ENCODE measurements at regions not wholly inside any gene's neighbourhood (a gene's known extent, or its start where the extent isn't known, plus 50 kb on each side); places are given as distances from the start of the nearest gene placed in this dataset.

- no peaks in the 10 kb centered on the region for H3K27me3 Mint-ChIP-seq
Observed at GRCh38 chr22:17272511-17272991, 53.3 kb upstream of the ADA2 start.

GRCh38 chr22:17271711-17272451 is 52.6 kb upstream of the ADA2 start:
- no peaks in the 10 kb centered on the region for H3K9me3 Mint-ChIP-seq
- H3K36me3 Mint-ChIP-seq, result no peaks in the 10 kb centered on the region
- no peak for ATAC-seq (replicated peaks in 1 of 4)
- H3K36me3 ChIP-seq (ENCODE audit: control insufficient read depth in 2 of 2, extremely low read depth in 1 of 2, insufficient read depth in 1 of 2, low read length in 1 of 2), result no peaks in the 10 kb centered on the region
- 80% methylated on average over 2 of the region's 8 CpGs for WGBS (ENCODE audit: insufficient coverage)
- POLR2A ChIA-PET, result no interaction called here
- no peaks in the 10 kb centered on the region for H3K27me3 Mint-ChIP-seq
- no peaks in the 10 kb centered on the region for H3K27me3 ChIP-seq (replicated peaks in 1 of 2; ENCODE audit: control insufficient read depth in 2 of 2, extremely low read depth in 1 of 2, insufficient read depth in 2 of 2, low read length in 1 of 2)
- DNase-seq, result no peak
- H3K9me3 ChIP-seq, result no peaks in the 10 kb centered on the region
- H3K4me1 Mint-ChIP-seq, result peaks cover 9 to 24% (median 22%) of the 10 kb centered on the region in 3 donors
- CTCF ChIA-PET, result no interaction called here
- H3K27ac Mint-ChIP-seq, result no peak overlapping the region
- no peak overlapping the region for H3K4me3 Mint-ChIP-seq
- peaks cover 6 to 20% of the 10 kb centered on the region in 2 experiments for H3K4me1 ChIP-seq (ENCODE audit: control insufficient read depth in 1 of 2, extremely low read depth in 1 of 2, insufficient read depth in 2 of 2, low read length in 2 of 2)
- H3K27ac ChIP-seq (ENCODE audit: low read length), result no peak overlapping the region
- no peak overlapping the region for H3K4me3 ChIP-seq (ENCODE audit: control insufficient read depth in 1 of 2, extremely low read depth in 1 of 2, low read length in 1 of 2)

More at GRCh38 chr22:17272511-17272991, 53.3 kb upstream of the ADA2 start:
- Histone ChIP-seq H3K27me3 (replicated peaks in 1 of 2; ENCODE audit: control insufficient read depth in 2 of 2, extremely low read depth in 1 of 2, insufficient read depth in 2 of 2, low read length in 1 of 2) (no peaks in the 10 kb centered on the region), H3K4me3 (ENCODE audit: control insufficient read depth in 1 of 2, extremely low read depth in 1 of 2, low read length in 1 of 2) (no peak overlapping the region), H3K9me3 (no peaks in the 10 kb centered on the region), H3K27ac (ENCODE audit: low read length) (no peak overlapping the region), H3K4me1 (ENCODE audit: control insufficient read depth in 1 of 2, extremely low read depth in 1 of 2, insufficient read depth in 2 of 2, low read length in 2 of 2) (peaks cover 6 to 18% of the 10 kb centered on the region in 2 experiments), H3K36me3 (ENCODE audit: control insufficient read depth in 2 of 2, extremely low read depth in 1 of 2, insufficient read depth in 1 of 2, low read length in 1 of 2) (no peaks in the 10 kb centered on the region)
- Mint-ChIP-seq H3K27ac (no peak overlapping the region), H3K4me3 (no peak overlapping the region), H3K4me1 (peaks cover 6 to 18% (median 15%) of the 10 kb centered on the region in 3 donors), H3K9me3 (no peaks in the 10 kb centered on the region), H3K36me3 (no peaks in the 10 kb centered on the region)
- POLR2A ChIA-PET, result no interaction called here
- no peak for ATAC-seq (replicated peaks in 1 of 4)
- CTCF ChIA-PET, result no interaction called here
- 74% methylated on average over 4 of the region's 4 CpGs for WGBS (ENCODE audit: insufficient coverage)
- DNase-seq, result no peak

GRCh38 chr22:17269607-17270261 is 50.5 kb upstream of the ADA2 start:
- ATAC-seq (replicated peaks in 1 of 4) (no peak), DNase-seq (no peak)
- WGBS (ENCODE audit: insufficient coverage), result 75% methylated on average over 10 of the region's 14 CpGs
- no peak overlapping the region for H3K4me3 ChIP-seq (ENCODE audit: control insufficient read depth in 1 of 2, extremely low read depth in 1 of 2, low read length in 1 of 2)
- no peaks in the 10 kb centered on the region for H3K27me3 ChIP-seq (replicated peaks in 1 of 2; ENCODE audit: control insufficient read depth in 2 of 2, extremely low read depth in 1 of 2, insufficient read depth in 2 of 2, low read length in 1 of 2)
- H3K4me3 Mint-ChIP-seq, result no peak overlapping the region
- H3K36me3 Mint-ChIP-seq, result no peaks in the 10 kb centered on the region
- H3K4me1 ChIP-seq (ENCODE audit: control insufficient read depth in 1 of 2, extremely low read depth in 1 of 2, insufficient read depth in 2 of 2, low read length in 2 of 2), result peaks cover 10 to 30% of the 10 kb centered on the region in 2 experiments
- POLR2A ChIA-PET, result interaction anchor here in 1 of 2 donors (0.7 kb wide), 1 partner anchor 81 kb away, joined by 3 read pairs; no protein-coding TSS in a partner anchor
- CTCF ChIA-PET, result no interaction called here
- H3K9me3 Mint-ChIP-seq, result no peaks in the 10 kb centered on the region
- no peak overlapping the region for H3K27ac Mint-ChIP-seq
- H3K27ac ChIP-seq (ENCODE audit: low read length), result no peak overlapping the region
- no peaks in the 10 kb centered on the region for H3K9me3 ChIP-seq
- H3K4me1 Mint-ChIP-seq, result peaks cover 18 to 39% (median 35%) of the 10 kb centered on the region in 3 donors
- H3K36me3 ChIP-seq (ENCODE audit: control insufficient read depth in 2 of 2, extremely low read depth in 1 of 2, insufficient read depth in 1 of 2, low read length in 1 of 2), result no peaks in the 10 kb centered on the region
- H3K27me3 Mint-ChIP-seq, result no peaks in the 10 kb centered on the region

- Histone ChIP-seq H3K4me1 (ENCODE audit: control insufficient read depth in 1 of 2, extremely low read depth in 1 of 2, insufficient read depth in 2 of 2, low read length in 2 of 2) (peaks cover 10 to 30% of the 10 kb centered on the region in 2 experiments), H3K4me3 (ENCODE audit: control insufficient read depth in 1 of 2, extremely low read depth in 1 of 2, low read length in 1 of 2) (no peak overlapping the region), H3K36me3 (ENCODE audit: control insufficient read depth in 2 of 2, extremely low read depth in 1 of 2, insufficient read depth in 1 of 2, low read length in 1 of 2) (no peaks in the 10 kb centered on the region), H3K9me3 (no peaks in the 10 kb centered on the region), H3K27ac (ENCODE audit: low read length) (no peak overlapping the region), H3K27me3 (replicated peaks in 1 of 2; ENCODE audit: control insufficient read depth in 2 of 2, extremely low read depth in 1 of 2, insufficient read depth in 2 of 2, low read length in 1 of 2) (no peaks in the 10 kb centered on the region)
- no peak for DNase-seq
- POLR2A ChIA-PET, result no interaction called here
- H3K4me3 Mint-ChIP-seq, result no peak overlapping the region
- no peaks in the 10 kb centered on the region for H3K9me3 Mint-ChIP-seq
- no peaks in the 10 kb centered on the region for H3K27me3 Mint-ChIP-seq
- no CpG with 5 or more reads among the region's 2 CpGs for WGBS (ENCODE audit: insufficient coverage)
- ATAC-seq (replicated peaks in 1 of 4), result no peak
- CTCF ChIA-PET, result no interaction called here
- no peak overlapping the region for H3K27ac Mint-ChIP-seq
- peaks cover 18 to 39% (median 35%) of the 10 kb centered on the region in 3 donors for H3K4me1 Mint-ChIP-seq
- no peaks in the 10 kb centered on the region for H3K36me3 Mint-ChIP-seq
Observed at GRCh38 chr22:17269224-17269606, 50.0 kb upstream of the ADA2 start.
